Suprapubic skin (tissue), 4 donors: ENCODE measurements at regions not wholly inside any gene's neighbourhood (a gene's known extent, or its start where the extent isn't known, plus 50 kb on each side); places are given as distances from the start of the nearest gene placed in this dataset.

Experiments
- EP300 ChIP-seq: sonication (generic); formaldehyde crosslinking; IDR thresholded peaks from one replicate; pipeline ENCODE4 v1.6.1; 2017; ENCODE audit warnings: antibody characterized with exemption
- POLR2A ChIP-seq, 2 donors: fragments of 450-650 bp; IDR thresholded peaks; one replicate each; pipeline ENCODE4 v1.6.1; 2017; ENCODE audit warnings: antibody characterized with exemption in 2 of 2, mild to moderate bottlenecking in 2 of 2, moderate library complexity in 2 of 2
- POLR2AphosphoS5 ChIP-seq, 3 donors: sonication (generic); formaldehyde crosslinking; IDR thresholded peaks; one replicate each; pipeline ENCODE4 v1.6.1; 2017; ENCODE audit warnings: antibody characterized with exemption in 3 of 3
- TF ChIP-seq, protein P1 (sequence below), 2 donors: fragments of 200-600 bp in 1 of 2; fragments of 450-650 bp in 1 of 2; sonication (generic) in 1 of 2; IDR thresholded peaks; one replicate each; pipeline ENCODE4 v1.5.1; 2016 to 2019; ENCODE audit warnings: antibody characterized with exemption in 2 of 2, mild to moderate bottlenecking in 1 of 2, moderate library complexity in 1 of 2

DNA sequence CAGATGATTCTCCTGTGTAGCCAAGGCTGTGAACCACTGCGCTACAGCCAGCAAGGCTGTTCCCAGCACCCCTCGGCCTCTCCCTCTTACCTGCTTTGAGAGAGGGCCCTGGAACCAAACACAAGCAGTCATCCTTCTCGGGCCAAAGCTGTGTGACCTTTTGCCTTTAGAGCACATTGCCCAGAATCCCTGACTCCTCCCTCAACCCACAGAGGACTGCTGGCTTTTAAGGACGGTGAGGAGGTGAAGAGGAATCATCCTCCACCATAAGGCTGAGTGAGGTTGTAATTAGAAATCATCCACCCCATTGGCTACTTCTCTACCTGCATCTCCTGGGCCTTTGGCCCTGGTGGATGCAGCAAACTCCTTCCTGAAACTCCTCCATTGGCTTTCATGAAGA, 93.6 kb upstream of the PJA1 start:
- TF ChIP-seq EP300 (no peak), POLR2AphosphoS5 (IDR thresholded peaks at IDR 0.05) (no peak), POLR2A (IDR thresholded peaks at IDR 0.05) (no peak)
- TF ChIP-seq, protein P1, sequence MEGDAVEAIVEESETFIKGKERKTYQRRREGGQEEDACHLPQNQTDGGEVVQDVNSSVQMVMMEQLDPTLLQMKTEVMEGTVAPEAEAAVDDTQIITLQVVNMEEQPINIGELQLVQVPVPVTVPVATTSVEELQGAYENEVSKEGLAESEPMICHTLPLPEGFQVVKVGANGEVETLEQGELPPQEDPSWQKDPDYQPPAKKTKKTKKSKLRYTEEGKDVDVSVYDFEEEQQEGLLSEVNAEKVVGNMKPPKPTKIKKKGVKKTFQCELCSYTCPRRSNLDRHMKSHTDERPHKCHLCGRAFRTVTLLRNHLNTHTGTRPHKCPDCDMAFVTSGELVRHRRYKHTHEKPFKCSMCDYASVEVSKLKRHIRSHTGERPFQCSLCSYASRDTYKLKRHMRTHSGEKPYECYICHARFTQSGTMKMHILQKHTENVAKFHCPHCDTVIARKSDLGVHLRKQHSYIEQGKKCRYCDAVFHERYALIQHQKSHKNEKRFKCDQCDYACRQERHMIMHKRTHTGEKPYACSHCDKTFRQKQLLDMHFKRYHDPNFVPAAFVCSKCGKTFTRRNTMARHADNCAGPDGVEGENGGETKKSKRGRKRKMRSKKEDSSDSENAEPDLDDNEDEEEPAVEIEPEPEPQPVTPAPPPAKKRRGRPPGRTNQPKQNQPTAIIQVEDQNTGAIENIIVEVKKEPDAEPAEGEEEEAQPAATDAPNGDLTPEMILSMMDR (IDR thresholded peaks at IDR 0.05), result no peak
